NT2/D1 (cell line): ENCODE measurements at regions not wholly inside any gene's neighbourhood (a gene's known extent, or its start where the extent isn't known, plus 50 kb on each side); places are given as distances from the start of the nearest gene placed in this dataset.

Experiments used
- DNase-seq: peaks from one replicate; pipeline ENCODE4 v3.0.0-alpha.2; 2011; ENCODE audit warnings: low read depth, low spot score
- H3K27me3 ChIP-seq: 2 replicates; pipeline ENCODE4 v1.6.0; 2011; ENCODE audit warnings: mild to moderate bottlenecking; ENCODE audit not compliant: insufficient read length, insufficient read depth
- H3K36me3 ChIP-seq: 2 replicates; pipeline ENCODE4 v1.6.1; 2011; ENCODE audit warnings: mild to moderate bottlenecking, low read length, mixed read lengths; ENCODE audit not compliant: insufficient read depth, insufficient read length
- H3K4me1 ChIP-seq: 2 replicates; pipeline ENCODE4 v1.5.1; 2011; ENCODE audit not compliant: insufficient read depth, insufficient read length
- H3K4me3 ChIP-seq: 2 replicates; pipeline ENCODE4 v1.5.1; 2011; ENCODE audit warnings: low read depth; ENCODE audit not compliant: insufficient read length
- H3K9ac ChIP-seq: 2 replicates; pipeline ENCODE4 v1.6.0; 2011; ENCODE audit warnings: low read depth; ENCODE audit not compliant: insufficient read length
- H3K9me3 ChIP-seq: 2 replicates; pipeline ENCODE4 v1.5.1; 2011; ENCODE audit warnings: mild to moderate bottlenecking, low read length; ENCODE audit not compliant: insufficient read depth
- SUZ12 ChIP-seq: IDR thresholded peaks from 2 replicates; pipeline ENCODE4 v1.6.1; 2011; ENCODE audit not compliant: insufficient read length, insufficient read depth; ENCODE audit errors: extremely low read depth
- YY1 ChIP-seq: IDR thresholded peaks from 2 replicates; pipeline ENCODE4 v1.6.1; 2011; ENCODE audit not compliant: insufficient read length, insufficient read depth
- ZNF274 ChIP-seq: IDR thresholded peaks from 2 replicates; pipeline ENCODE4 v1.6.1; 2011; ENCODE audit warnings: mild to moderate bottlenecking, low read depth, low read length

DNA sequence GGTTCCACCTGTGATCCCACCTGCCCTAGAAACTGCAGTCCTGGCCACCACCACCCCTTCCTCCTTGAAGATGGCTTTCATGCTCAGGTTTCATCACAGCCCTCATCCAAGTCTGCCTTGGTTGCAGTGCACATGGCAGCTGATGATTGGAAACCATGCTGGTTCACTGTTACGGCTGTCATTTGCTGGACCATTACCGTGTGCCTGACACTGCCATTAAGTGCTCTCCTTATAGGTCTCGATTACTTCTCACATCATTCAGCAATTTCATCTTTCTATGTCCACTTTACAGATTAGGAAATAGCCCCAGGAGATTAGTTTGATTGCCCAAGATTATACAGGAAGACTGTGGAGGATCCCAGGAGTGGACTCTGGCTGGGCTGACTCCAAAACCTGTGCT is 123.9 kb downstream of the ICE1 start:
- TF ChIP-seq SUZ12 (no peak), ZNF274 (no peak), YY1 (no peak)
- Histone ChIP-seq H3K4me3 (no peak overlapping the region), H3K4me1 (no peaks in the 10 kb centered on the region), H3K27me3 (no peaks in the 10 kb centered on the region), H3K9me3 (0 out of 2 replicates have a peak, but pooled peaks cover 4% of the 10 kb centered on the region), H3K36me3 (no peaks in the 10 kb centered on the region), H3K9ac (no peak overlapping the region)
- DNase-seq = no peak

DNA sequence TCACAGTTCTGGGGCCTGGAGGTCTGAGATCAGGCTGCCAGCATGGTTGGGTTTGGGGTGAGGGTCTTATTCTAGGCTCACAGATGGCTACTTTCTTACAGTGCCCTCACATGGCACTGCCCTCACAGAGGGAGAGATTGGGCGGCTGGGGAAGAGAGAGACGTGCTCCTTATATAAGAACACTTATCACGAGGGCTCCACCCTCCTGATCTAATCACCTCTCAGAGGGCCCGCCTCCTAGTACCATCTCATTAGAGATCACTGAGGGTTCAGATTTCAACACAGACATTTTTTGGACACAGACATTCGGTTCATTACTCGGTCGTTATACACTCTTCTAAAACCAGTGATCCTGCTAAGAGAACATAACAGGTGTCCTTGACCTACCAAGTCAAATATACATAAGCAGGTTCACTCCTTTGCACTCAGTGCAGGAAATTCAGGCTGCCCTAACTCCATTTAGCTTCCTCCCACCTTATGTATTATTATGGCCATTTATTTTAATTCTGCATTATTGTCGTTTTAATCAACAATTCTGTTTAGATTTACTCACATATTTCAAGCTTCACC is 121.7 kb downstream of the ICE1 start:
- no peaks in the 10 kb centered on the region for H3K36me3 ChIP-seq
- H3K9ac ChIP-seq = no peak overlapping the region
- no peak overlapping the region for H3K4me3 ChIP-seq
- no peaks in the 10 kb centered on the region for H3K9me3 ChIP-seq
- H3K4me1 ChIP-seq = no peaks in the 10 kb centered on the region
- no peak for DNase-seq
- no peaks in the 10 kb centered on the region for H3K27me3 ChIP-seq
- TF ChIP-seq SUZ12 (no peak), YY1 (no peak), ZNF274 (no peak)

DNA sequence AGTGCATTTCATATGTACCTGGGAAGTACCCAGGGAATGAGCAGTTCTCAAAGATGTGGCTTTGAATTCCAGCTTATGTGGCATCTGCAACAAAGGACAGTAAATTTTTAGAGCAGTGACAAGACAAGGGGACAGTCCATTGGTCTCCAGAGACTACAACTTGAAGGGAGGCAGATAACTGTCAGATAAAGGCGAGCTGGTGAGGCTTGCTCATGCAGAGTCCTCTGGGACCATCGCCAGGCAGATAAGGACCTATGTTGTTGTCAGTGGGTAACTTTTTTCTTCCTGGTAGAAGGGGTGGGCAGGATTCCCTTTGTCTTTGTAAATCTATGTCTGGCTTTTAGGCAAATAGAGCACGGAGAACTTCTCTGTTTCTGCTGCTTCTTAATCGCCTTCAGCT is 120.2 kb downstream of the ICE1 start:
- H3K27me3 ChIP-seq = no peaks in the 10 kb centered on the region
- H3K4me1 ChIP-seq = no peaks in the 10 kb centered on the region
- no peak overlapping the region for H3K9ac ChIP-seq
- no peaks in the 10 kb centered on the region for H3K36me3 ChIP-seq
- no peak for DNase-seq
- no peak overlapping the region for H3K4me3 ChIP-seq
- H3K9me3 ChIP-seq = no peaks in the 10 kb centered on the region
- TF ChIP-seq ZNF274 (no peak), YY1 (no peak), SUZ12 (no peak)

DNA sequence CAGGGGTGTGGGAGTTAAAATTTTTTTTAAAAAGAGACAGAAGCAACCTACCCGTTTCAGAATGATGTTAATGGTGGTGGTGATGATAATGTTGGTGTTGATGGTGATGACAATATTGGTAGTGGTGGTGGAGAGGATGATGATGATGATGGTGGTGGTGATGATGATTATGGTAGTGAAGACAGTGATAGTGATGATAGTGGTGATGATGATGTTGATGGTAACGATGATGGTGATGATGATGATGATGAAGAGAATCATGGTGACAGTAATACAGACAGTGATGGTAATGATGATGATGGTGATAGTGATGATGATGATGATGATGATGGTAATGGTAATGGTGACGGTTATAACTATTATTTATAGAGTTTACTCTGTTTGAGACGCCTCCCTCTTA is 117.6 kb downstream of the ICE1 start:
- DNase-seq = no peak
- Histone ChIP-seq H3K4me1 (peaks cover 6% of the 10 kb centered on the region), H3K4me3 (no peak overlapping the region), H3K36me3 (no peaks in the 10 kb centered on the region), H3K27me3 (no peaks in the 10 kb centered on the region), H3K9ac (no peak overlapping the region), H3K9me3 (no peaks in the 10 kb centered on the region)
- TF ChIP-seq SUZ12 (no peak), ZNF274 (no peak), YY1 (no peak)
